ENCODE measurements at regions not wholly inside any gene's neighbourhood (a gene's known extent, or its start where the extent isn't known, plus 50 kb on each side); places are given as distances from the start of the nearest gene placed in this dataset.

DNA sequence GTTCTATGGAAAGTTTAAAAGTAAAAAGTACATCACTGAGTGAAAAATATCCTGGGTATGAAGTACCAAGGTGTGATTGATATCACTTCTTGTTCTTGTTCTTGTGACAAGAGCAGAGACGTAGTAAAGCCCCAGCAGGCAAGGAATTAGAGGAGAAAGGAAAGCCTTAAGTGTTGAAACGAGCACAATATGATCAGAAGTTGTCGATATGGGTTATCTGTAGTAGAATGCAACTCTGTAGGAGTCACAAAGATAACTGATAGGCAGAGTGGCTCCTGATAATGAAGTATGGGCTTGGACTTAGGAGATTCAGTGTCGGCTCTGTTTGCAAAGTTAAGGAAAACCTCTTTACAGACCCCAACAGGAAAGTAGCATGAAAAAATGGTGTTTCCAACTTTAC is 1179.1 kb downstream of the DTWD2 start:
- no peak for DNase-seq (ENCODE audit: low read depth in 2 of 2)

DNA sequence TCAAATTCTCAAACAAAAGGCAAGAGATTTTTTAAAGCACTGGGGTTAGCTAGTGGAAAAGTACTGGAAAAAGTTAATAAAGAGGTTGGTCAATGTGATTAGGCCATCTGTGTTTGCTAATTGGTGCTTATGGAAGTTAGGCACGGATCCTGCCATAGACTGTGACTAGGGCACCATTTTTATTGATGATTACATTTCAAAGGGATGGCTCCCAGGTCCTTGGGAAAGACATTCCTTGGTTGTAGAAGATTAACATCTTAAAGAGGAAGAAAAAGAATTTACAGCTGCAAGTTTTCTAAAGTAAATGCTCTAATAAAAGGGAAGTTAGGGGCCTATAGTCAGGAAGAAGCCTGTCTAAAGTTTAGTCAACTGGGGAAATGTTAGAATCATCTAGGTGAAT is 1183.3 kb downstream of the DTWD2 start:
- DNase-seq (ENCODE audit: low read depth in 2 of 2): no peak

DNA sequence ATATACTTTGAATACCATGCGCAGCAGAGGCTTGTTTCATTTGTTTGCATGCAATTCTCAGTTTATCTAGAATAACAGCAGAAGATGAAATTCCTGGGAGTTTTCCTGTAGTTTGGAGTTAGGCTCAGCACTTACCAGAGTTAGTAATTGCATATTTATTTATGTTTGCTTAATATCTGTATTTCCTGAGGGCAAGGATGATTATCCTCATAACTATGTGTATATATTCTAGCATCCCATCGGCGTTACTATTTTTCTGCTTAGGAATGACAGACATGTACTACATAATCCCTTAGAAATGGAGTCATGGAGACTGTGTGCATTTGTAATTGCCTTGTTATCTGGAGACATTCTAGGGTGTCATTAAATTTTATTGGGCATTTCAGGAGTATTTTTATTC is 1184.8 kb downstream of the DTWD2 start:
- no peak for DNase-seq (ENCODE audit: low read depth in 2 of 2)

DNA sequence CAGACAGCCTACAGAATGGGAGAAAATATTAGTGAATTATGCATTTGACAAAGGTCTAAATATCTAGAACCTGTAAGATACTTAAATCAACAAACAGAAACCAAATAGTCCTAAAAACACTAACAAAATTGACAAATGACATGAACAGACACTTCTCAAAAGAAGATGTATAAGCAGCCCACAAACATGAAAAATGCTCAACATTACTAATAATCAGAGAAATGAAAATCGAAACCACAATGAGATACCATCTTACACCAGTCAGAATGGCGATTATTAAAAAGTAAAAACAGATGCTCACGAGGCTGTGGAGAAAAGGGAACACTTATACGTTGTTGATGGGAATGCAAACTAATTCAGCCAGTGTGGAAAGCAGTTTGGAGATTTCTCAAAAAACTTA is 1186.8 kb downstream of the DTWD2 start:
- no peak for DNase-seq (ENCODE audit: low read depth in 2 of 2)

DNA sequence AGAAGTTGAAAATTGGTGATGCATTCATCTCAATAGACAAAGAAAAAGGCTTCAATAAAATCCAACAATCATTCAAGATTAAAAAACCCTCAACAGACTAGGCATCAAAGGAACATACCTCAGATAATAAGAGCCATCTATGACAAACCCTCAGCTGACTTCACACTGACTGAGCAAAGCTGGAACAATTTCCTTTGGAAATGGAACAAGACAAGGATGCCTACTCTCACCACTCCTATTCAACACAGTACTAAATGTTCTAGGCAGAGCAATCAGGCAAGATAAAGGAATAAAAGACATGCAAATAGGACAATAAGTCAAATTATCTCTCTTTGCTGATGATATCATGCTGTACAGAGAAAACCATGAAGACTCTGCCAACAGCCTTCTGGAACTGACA is 1188.1 kb downstream of the DTWD2 start:
- no peak for DNase-seq (ENCODE audit: low read depth in 2 of 2)

DNA sequence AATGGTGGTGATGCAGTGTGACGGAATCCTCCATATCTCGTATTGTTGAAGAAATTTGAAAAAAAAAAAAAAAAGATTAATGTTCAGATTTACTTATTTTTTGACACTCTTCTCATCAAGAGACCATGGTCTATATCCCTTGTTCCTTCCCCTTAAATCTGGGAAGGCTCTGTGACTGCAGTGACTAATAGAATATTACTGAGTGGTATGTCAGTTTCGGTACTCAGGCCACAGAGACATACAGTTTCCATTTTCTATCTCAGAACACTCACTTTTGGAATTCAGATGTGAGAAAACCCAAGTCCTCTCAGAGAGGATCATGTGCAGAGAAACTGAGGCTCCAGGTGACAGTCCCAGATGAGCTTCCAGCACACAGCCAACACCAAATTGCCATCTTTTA is 1193.5 kb downstream of the DTWD2 start:
- DNase-seq (ENCODE audit: low read depth in 2 of 2): no peak

DNA sequence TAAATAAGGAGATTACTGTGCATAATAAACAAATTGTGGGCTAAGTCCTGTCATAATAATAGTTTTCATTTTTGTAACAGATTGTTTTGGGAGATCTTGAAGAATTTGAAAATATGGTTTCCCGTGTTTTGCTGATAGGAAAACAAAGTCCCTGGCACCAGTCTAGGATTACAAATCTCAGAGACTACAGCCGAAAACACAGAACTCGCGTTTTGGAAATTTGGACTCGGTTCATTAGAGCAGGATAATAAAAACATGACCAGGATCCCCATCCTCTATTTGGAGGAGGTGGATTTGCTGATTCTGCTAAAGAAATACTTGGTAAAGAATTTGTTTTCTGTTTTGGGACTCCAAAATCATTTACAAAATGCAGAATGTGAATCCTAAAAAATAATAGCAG is 1194.4 kb downstream of the DTWD2 start:
- no peak for DNase-seq (ENCODE audit: low read depth in 2 of 2)

DNA sequence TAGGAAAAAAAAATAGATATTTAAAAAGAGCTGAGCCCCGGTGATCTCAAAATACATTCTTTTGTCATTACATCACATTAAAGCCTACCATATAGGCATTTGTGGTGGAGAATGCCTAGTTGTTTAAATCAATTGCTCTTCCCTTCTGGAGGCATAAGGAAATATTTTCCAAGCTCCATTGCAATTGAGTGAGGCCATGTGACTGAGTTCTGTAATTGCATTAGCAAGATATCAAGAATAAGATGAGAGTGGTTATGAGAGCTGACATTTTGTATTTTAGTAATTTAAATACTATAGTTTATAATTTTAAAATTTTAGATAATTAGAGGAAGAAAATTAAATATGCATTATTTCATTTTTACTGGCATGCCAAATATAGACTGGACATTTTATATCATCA is 1195.9 kb downstream of the DTWD2 start:
- no peak for DNase-seq (ENCODE audit: low read depth in 2 of 2)

DNA sequence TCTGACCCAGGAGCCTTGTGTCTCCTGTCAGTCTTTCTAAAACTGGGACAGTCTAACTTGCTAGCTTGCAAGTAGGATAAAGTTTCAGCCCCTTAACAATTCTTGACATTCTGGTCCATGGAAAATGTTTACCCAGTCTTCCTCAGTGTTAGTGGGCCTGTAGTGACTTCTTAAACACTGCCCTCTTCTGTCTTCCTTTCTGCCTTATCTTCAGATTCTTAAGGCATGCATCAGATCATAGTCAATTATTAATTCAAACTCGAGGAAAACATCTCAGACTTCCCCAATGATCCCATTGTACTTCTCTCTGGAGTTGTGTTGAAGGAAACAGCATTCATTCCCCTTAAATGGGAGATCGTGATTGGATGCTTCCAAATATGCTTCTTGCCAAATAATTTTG is 1199.8 kb downstream of the DTWD2 start:
- no peak for DNase-seq (ENCODE audit: low read depth in 2 of 2)

DNA sequence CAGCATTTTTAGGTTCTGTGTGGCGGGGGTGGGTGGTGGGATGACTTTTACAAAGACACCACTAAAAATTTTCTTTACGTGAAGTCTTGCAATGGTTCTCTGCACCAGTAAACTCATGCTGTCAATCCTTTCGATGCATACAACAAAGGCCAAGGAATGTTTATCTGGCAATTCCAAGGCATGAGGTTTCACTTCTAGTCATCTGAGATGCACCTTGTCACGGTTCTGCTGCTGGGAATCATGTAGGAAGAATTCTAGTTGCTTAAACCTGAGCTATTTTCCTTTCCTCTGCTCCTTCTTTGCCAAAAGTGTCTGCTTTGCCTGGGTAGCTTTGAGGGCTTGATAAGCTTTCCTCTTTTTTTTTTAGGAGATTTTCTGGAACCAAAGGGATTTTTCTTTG is 1204.5 kb upstream of the SEMA6A start:
- DNase-seq (ENCODE audit: low read depth in 2 of 2): no peak

DNA sequence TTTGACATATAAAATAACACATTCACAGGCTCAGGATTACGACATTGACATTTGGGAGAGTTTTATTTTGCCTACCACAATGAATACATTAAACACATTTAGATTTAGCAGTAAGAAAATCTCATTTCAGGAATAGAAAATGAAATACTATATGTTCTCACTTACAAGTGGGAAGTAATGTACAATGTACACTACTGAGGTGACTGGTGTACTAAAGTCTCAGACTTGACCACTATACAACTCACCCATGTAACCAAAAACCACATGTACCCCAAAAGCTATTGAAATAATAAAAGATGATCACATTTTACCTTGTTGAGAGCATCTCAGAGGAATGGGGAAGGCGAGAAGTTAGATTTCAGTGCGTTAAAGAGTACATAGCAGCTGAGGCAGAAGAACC is 1202.4 kb upstream of the SEMA6A start:
- no peak for DNase-seq (ENCODE audit: low read depth in 2 of 2)

DNA sequence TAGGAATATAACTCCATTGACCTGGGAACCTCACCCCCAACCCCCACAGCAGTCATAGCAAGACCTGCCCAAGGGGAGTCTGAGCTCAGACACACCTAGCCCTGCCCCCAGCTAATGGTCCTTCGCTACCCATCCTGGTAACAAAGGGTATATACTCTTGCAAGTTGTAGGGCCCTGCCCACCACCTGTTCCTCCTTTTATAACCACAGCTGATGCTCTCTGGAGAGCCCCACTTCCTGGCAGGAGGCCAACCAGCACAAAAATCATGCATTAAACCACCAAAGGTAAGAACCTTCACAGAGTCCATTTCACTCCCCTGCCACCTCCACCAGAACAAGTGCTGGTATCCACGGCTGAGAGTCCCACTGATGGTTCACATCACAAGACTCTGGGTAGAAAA is 1195.3 kb upstream of the SEMA6A start:
- DNase-seq (ENCODE audit: low read depth in 2 of 2): no peak

DNA sequence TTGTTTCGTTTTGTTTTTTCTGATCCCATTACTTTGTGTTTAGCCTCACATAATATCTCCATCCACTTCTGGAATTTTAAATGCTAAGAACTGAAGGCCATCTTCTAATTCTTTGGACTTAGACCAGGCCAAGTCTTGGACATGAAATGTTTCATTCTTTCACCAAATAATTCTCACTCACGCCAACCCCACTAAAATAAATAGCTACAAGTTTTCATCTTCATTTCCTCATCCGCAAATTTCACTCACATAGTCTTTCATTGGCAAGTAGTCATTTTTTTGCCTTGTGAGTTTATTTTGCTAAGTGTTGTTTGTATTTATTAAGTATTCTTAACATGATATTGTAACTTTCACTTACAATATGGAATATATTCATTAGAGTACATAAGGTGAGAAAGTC is 1188.6 kb upstream of the SEMA6A start:
- DNase-seq (ENCODE audit: low read depth in 2 of 2): no peak

DNA sequence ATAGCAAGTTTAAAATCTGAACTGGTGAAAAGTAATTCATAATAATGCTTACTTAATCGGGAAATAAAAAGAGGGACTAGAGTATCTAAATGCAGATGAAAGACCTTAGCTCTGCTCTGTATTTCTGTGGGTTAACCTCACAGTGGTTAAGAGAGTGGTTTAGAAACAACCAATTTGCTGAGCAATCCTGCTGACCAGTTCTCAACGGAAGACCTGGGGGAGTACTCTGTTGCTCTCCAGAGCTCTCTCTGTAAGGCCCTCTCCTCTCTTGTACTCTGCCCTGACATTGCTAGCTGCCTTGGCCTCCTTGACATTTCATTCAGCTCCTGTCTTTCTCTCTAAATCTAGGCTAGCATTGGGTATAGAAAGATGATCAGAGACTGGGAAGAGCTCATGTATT is 1186.6 kb upstream of the SEMA6A start:
- DNase-seq (ENCODE audit: low read depth in 2 of 2): no peak

DNA sequence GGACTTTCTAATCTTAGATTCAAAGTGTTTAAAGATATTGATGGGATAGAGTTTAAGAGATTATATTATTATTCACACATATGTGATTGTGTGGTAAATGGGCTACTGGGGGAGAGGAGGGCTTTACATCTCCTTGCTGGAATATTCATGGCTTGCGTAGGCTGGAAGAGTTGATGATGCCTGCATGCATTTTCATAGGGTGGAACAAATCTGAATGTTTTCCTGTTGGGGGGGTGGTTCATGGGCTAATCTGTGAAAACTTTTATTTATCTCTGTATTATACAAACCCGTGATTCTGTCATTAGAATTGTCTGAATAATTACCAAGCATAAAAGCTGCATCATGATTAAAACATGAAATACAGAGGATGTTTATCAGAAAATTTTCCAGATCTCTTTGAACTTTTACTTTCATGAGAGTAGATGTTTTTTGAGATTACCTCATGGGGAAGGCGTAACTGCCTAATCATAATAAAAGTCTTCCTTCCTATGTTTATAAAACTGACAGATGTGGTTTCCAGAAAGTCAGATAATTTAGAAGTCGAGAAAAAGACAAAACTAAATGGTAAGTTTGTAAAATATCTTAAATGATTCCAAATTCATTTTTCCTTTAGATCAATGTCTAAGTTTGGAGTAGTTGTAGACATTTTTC is 1185.4 kb upstream of the SEMA6A start:
- no peak for DNase-seq (ENCODE audit: low read depth in 2 of 2)

DNA sequence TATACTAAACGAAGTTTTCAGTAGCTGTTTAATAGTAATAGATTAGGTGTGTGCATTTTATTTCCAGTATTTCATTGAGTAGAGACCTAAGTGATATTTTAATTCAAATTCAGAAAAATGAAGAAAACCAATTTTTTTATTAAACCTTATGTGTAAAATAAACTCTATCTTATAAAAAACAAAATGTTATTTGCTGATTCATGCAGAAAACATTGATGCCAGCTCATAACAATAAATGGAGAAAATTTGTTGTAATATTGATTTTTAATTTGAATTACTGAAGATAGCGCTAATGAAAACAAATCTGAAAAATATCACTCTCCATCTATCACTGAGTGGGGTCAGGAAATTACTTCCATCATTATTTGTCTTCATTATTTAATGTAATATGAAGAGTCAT is 1177.8 kb upstream of the SEMA6A start:
- DNase-seq (ENCODE audit: low read depth in 2 of 2): no peak

DNA sequence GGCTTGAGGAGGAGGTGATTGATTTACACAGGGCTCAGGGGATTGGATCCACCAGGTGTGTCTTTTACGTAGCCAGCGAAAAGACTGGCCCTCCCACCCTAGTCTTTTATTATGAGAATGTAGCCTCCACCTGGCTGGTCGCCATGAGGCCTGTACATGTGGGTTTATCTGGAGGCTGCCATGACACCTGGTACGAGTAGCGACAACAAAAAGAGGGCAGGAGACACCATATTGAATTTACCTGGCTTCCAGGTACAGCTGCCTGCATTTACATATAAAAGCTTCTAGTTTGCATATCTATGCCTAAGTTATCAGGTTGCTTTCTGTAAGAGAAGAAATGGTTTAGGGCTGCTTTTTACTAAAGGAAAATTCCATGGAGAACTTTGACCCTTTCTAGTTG is 1173.7 kb upstream of the SEMA6A start:
- DNase-seq (ENCODE audit: low read depth in 2 of 2): no peak

DNA sequence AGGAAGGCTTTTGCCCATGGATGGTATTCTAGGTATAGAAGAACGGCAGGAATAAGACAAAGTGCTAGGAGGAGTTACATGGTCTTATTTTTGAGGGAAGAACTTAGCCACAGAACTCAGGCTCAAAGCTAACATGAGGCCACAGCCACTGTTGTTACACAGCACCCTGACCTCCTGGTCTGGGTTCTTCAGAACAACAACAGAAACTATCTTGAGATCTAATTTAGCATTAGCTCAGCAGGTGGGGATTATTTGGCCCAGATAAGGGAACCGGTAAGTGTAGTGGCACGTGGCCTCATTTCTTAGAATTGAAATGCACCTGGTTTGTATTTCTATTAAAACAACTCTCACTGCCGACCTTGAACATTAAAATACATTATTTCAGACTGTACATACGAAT is 1168.7 kb upstream of the SEMA6A start:
- DNase-seq (ENCODE audit: low read depth in 2 of 2): no peak

DNA sequence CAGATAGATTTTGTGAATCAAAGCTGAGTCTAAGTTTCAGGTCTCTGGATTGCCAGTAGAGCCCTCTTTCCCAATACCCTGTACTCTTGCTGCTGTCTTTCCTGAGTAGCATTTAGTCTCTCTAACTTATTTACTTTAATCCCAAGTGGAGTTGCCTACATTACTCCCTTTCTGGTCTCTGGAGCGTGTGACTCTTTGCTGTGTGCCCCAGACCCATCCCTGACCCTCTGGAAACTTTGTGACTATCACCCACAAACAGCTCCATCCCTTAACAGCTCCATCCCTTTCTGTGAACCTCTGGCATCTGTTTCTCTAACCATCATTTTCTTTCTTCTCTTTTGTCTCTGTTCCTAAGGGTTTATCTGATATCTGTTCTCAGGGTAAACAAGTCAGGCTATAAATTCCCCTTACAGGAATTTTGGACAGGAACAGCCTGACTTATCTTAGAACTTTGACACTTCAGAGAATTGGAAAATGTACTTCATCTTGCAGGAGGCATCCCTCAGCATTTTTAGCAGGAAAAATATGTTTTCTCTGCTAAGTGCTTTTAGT is 1167.1 kb upstream of the SEMA6A start:
- DNase-seq (ENCODE audit: low read depth in 2 of 2): no peak

DNA sequence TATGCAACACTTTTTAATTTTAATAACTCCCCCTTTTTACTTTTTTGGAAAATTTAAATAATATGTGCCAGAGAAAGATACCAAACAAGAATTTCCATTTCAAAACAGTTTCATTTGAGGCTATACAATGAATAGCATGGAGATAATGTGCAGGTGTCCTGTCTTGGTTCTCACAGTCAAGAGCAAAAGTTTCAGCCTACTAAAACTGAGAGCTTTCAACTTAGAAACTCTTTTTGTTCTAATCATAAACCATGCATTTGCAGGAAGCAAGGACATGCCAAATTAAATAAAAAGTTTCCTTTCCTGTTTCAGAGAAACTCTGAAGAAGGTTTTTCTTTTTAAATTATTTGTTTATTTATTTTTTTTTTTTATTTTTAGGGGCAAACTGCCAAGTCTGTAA is 1165.6 kb upstream of the SEMA6A start:
- no peak for DNase-seq (ENCODE audit: low read depth in 2 of 2)

DNA sequence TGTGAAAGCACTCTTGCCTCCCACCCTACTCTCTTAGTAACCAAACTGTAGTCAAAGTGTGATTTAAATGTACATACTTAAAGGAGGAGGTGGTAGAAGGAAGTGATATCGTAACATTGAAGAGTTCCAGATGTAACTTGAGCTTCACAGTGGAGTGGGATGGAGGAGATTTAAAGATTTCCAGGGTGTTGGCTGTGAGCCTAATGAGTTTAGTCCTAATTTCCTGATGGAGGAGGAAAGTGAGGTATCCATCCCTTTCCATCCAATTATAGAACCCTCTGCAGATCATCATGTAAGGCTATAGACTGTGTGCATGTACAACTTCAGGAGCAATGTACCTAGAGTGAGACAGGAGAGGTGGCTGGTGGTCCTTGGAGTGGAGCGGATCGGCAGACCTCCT is 1163.9 kb upstream of the SEMA6A start:
- no peak for DNase-seq (ENCODE audit: low read depth in 2 of 2)

DNA sequence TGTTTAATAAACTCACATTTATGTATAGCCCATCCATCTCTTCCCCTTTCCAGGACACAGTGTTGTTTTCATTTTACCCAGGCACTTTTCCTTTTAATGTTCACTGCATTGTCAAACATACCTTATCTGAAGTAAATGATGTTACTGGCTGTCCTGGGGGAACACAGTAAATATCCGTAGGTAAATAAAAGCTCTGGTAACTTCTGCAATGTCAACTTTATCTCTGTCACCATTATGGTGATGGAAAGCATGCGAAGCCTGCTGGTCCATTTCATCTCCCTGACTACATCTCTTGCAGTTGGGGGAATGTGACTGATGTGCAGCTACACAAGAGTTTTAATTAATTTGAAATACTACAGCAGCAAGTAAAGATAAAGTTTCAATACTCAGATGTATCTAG is 1162.1 kb upstream of the SEMA6A start:
- DNase-seq (ENCODE audit: low read depth in 2 of 2): no peak

DNA sequence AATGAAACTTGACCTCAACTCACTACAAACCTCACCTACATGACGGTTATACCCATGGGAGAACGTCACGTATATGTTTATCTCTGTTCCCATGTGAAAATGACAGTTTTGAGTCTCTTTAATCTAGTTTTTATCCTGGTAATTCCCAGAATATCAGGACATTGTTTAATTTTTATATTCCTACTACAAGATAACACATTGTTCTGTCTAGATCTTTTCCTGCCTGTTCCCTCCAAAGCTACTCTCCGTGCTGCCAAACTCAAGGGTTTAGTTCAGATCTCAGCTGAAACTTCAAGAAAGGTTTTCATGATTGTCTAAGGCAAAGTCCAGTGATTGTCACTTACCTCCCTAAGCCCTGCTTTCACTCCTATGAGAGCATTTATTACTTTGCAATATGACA is 1159.4 kb upstream of the SEMA6A start:
- no peak for DNase-seq (ENCODE audit: low read depth in 2 of 2)

DNA sequence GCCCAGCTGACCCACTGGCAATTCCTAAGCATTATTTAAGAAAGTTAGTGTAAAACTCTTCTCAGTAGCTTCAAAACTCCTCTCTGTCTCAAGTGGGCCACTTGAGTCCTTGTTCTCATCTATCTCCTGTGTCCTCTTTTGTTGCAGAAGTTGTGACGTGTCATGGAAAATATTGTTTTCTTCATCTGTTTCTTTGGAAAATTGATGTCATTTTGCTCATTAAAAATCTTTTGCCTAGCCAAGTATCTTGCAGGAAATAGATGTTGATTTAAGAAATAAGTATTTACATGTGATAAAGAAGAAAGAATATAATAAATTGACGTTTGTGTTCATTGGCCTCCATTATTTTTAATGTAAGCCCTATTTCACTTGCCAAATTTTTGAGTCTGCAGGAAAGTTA is 1158.4 kb upstream of the SEMA6A start:
- no peak for DNase-seq (ENCODE audit: low read depth in 2 of 2)

All from stimulated activated CD8-positive, alpha-beta memory T cell treated with anti-CD3 and anti-CD28 coated beads, Interleukin-7, amount 100 ng/mL, for 4 hours (primary cell).